Activated naive CD4-positive, alpha-beta T cell treated with anti-CD3 and anti-CD28 coated beads, Interleukin-2, amount 10 ng/mL, durations not matched to agents 7 days and 5 days (primary cell): ENCODE measurements at regions not wholly inside any gene's neighbourhood (a gene's known extent, or its start where the extent isn't known, plus 50 kb on each side); places are given as distances from the start of the nearest gene placed in this dataset.
"Not testable (repeated sequence)": the region's sequence is repeated elsewhere in the genome, so short reads cannot be mapped to it uniquely, and the experiment has no call there.

Source experiments
- CTCF ChIA-PET: fragments of 350-600 bp; sonication (Branson Sonifier 250); formaldehyde crosslinking; loops from one replicate; lab custom pipeline; 2021; ENCODE audit warnings: antibody characterized with exemption; lab: Charles Lee
- DNase-seq: peaks from one replicate; pipeline ENCODE4 v3.0.0-alpha.2; 2020
- H3K27ac Mint-ChIP-seq: one replicate; pipeline ENCODE4 v1.8.0; 2021; ENCODE audit warnings: mild to moderate bottlenecking, moderate library complexity, mixed read lengths
- H3K27me3 Mint-ChIP-seq: one replicate; pipeline ENCODE4 v1.8.0; 2021; ENCODE audit warnings: mild to moderate bottlenecking, mixed read lengths
- H3K36me3 Mint-ChIP-seq: one replicate; pipeline ENCODE4 v1.8.0; 2021; ENCODE audit warnings: mixed read lengths
- H3K4me1 Mint-ChIP-seq: one replicate; pipeline ENCODE4 v1.8.0; 2021; ENCODE audit warnings: mixed read lengths
- H3K4me3 Mint-ChIP-seq: one replicate; pipeline ENCODE4 v1.8.0; 2021; ENCODE audit warnings: mild to moderate bottlenecking, moderate library complexity, mixed read lengths
- H3K9me3 Mint-ChIP-seq: one replicate; pipeline ENCODE4 v1.8.0; 2021; ENCODE audit warnings: mixed read lengths

GRCh38 chr11:98358551-98358950 lies 662.2 kb upstream of the CNTN5 start:
- no peak for DNase-seq
- peaks cover 2% of the 10 kb centered on the region for H3K9me3 Mint-ChIP-seq
- CTCF ChIA-PET: no interaction called here
- no peaks in the 10 kb centered on the region for H3K36me3 Mint-ChIP-seq
- no peaks in the 10 kb centered on the region for H3K27me3 Mint-ChIP-seq
- H3K27ac Mint-ChIP-seq: no peak overlapping the region
- no peaks in the 10 kb centered on the region for H3K4me1 Mint-ChIP-seq
- no peak overlapping the region for H3K4me3 Mint-ChIP-seq

GRCh38 chr11:98365190-98365589 lies 655.6 kb upstream of the CNTN5 start:
- no peak overlapping the region for H3K27ac Mint-ChIP-seq
- peaks cover 2% of the 10 kb centered on the region for H3K9me3 Mint-ChIP-seq
- no peaks in the 10 kb centered on the region for H3K36me3 Mint-ChIP-seq
- CTCF ChIA-PET: no interaction called here
- H3K4me1 Mint-ChIP-seq: no peaks in the 10 kb centered on the region
- H3K27me3 Mint-ChIP-seq: no peaks in the 10 kb centered on the region
- DNase-seq: no peak
- no peak overlapping the region for H3K4me3 Mint-ChIP-seq

- Mint-ChIP-seq H3K27me3 (no peaks in the 10 kb centered on the region), H3K9me3 (peaks cover 2% of the 10 kb centered on the region), H3K36me3 (no peaks in the 10 kb centered on the region), H3K4me3 (no peak overlapping the region), H3K4me1 (no peaks in the 10 kb centered on the region), H3K27ac (no peak overlapping the region)
- DNase-seq: no peak
- CTCF ChIA-PET: no interaction called here
These were observed 654.8 kb upstream of the CNTN5 start for GRCh38 chr11:98365941-98366340.

- no peaks in the 10 kb centered on the region for H3K36me3 Mint-ChIP-seq
- no peak for DNase-seq
These were observed 630.4 kb upstream of the CNTN5 start for GRCh38 chr11:98390391-98390790.

GRCh38 chr11:98394500-98394899 lies 626.2 kb upstream of the CNTN5 start:
- H3K4me1 Mint-ChIP-seq, H3K27me3 Mint-ChIP-seq, DNase-seq, H3K27ac Mint-ChIP-seq, H3K4me3 Mint-ChIP-seq, H3K9me3 Mint-ChIP-seq, H3K36me3 Mint-ChIP-seq, CTCF ChIA-PET: not testable (repeated sequence)

More at GRCh38 chr11:98390391-98390790, 630.4 kb upstream of the CNTN5 start:
- no peak overlapping the region for H3K4me3 Mint-ChIP-seq
- H3K27me3 Mint-ChIP-seq: no peaks in the 10 kb centered on the region
- peaks cover 4% of the 10 kb centered on the region for H3K9me3 Mint-ChIP-seq
- no peak overlapping the region for H3K27ac Mint-ChIP-seq
- CTCF ChIA-PET: no interaction called here
- no peaks in the 10 kb centered on the region for H3K4me1 Mint-ChIP-seq

GRCh38 chr11:98398508-98398907 lies 622.2 kb upstream of the CNTN5 start:
- Mint-ChIP-seq H3K27ac (no peak overlapping the region), H3K4me3 (no peak overlapping the region), H3K4me1 (no peaks in the 10 kb centered on the region), H3K27me3 (no peaks in the 10 kb centered on the region), H3K9me3 (peaks cover 3% of the 10 kb centered on the region), H3K36me3 (no peaks in the 10 kb centered on the region)
- DNase-seq: no peak
- CTCF ChIA-PET: no interaction called here

GRCh38 chr11:98409069-98409468 lies 611.7 kb upstream of the CNTN5 start:
- Mint-ChIP-seq H3K9me3 (peaks cover 2% of the 10 kb centered on the region), H3K27ac (no peak overlapping the region), H3K27me3 (no peaks in the 10 kb centered on the region), H3K36me3 (no peaks in the 10 kb centered on the region), H3K4me1 (no peaks in the 10 kb centered on the region), H3K4me3 (no peak overlapping the region)
- CTCF ChIA-PET: no interaction called here
- no peak for DNase-seq

GRCh38 chr11:98411777-98412176 lies 609.0 kb upstream of the CNTN5 start:
- H3K36me3 Mint-ChIP-seq: no peaks in the 10 kb centered on the region
- H3K27ac Mint-ChIP-seq: no peak overlapping the region
- CTCF ChIA-PET: no interaction called here
- no peak for DNase-seq
- peaks cover 3% of the 10 kb centered on the region for H3K9me3 Mint-ChIP-seq
- no peaks in the 10 kb centered on the region for H3K27me3 Mint-ChIP-seq
- H3K4me3 Mint-ChIP-seq: no peak overlapping the region
- no peaks in the 10 kb centered on the region for H3K4me1 Mint-ChIP-seq

- Mint-ChIP-seq H3K4me3 (no peak overlapping the region), H3K27ac (no peak overlapping the region), H3K36me3 (no peaks in the 10 kb centered on the region), H3K4me1 (no peaks in the 10 kb centered on the region), H3K27me3 (no peaks in the 10 kb centered on the region), H3K9me3 (peaks cover 15% of the 10 kb centered on the region)
- CTCF ChIA-PET: no interaction called here
- DNase-seq: no peak
These were observed 603.4 kb upstream of the CNTN5 start for GRCh38 chr11:98417256-98417755.

- no peak for DNase-seq
- no peaks in the 10 kb centered on the region for H3K27me3 Mint-ChIP-seq
- CTCF ChIA-PET: no interaction called here
These were observed 596.8 kb upstream of the CNTN5 start for GRCh38 chr11:98423933-98424332.

GRCh38 chr11:98424773-98425172 lies 596.0 kb upstream of the CNTN5 start:
- DNase-seq, H3K36me3 Mint-ChIP-seq, CTCF ChIA-PET, H3K4me1 Mint-ChIP-seq, H3K27ac Mint-ChIP-seq, H3K4me3 Mint-ChIP-seq, H3K27me3 Mint-ChIP-seq: not testable (repeated sequence)
- H3K9me3 Mint-ChIP-seq: peaks cover 21% of the 10 kb centered on the region

More at GRCh38 chr11:98423933-98424332, 596.8 kb upstream of the CNTN5 start:
- Mint-ChIP-seq H3K9me3 (peaks cover 20% of the 10 kb centered on the region), H3K36me3 (no peaks in the 10 kb centered on the region), H3K4me1 (no peaks in the 10 kb centered on the region), H3K27ac (no peak overlapping the region), H3K4me3 (no peak overlapping the region)

- H3K27me3 Mint-ChIP-seq: no peaks in the 10 kb centered on the region
- DNase-seq: no peak
- H3K9me3 Mint-ChIP-seq: peaks cover 18% of the 10 kb centered on the region
- no peaks in the 10 kb centered on the region for H3K36me3 Mint-ChIP-seq
- H3K4me1 Mint-ChIP-seq: no peaks in the 10 kb centered on the region
- H3K27ac Mint-ChIP-seq: no peak overlapping the region
- CTCF ChIA-PET: no interaction called here
- no peak overlapping the region for H3K4me3 Mint-ChIP-seq
These were observed 589.0 kb upstream of the CNTN5 start for GRCh38 chr11:98431463-98432359.

GRCh38 chr11:98434296-98434695 lies 586.5 kb upstream of the CNTN5 start:
- Mint-ChIP-seq H3K9me3 (peaks cover 16% of the 10 kb centered on the region), H3K4me1 (no peaks in the 10 kb centered on the region), H3K27ac (no peak overlapping the region), H3K36me3 (no peaks in the 10 kb centered on the region), H3K4me3 (no peak overlapping the region), H3K27me3 (no peaks in the 10 kb centered on the region)
- CTCF ChIA-PET: no interaction called here
- no peak for DNase-seq

- Mint-ChIP-seq H3K9me3 (peaks cover 12% of the 10 kb centered on the region), H3K36me3 (no peaks in the 10 kb centered on the region), H3K4me3 (no peak overlapping the region), H3K27me3 (no peaks in the 10 kb centered on the region), H3K4me1 (no peaks in the 10 kb centered on the region), H3K27ac (no peak overlapping the region)
- CTCF ChIA-PET: no interaction called here
- no peak for DNase-seq
These were observed 567.4 kb upstream of the CNTN5 start for GRCh38 chr11:98453378-98453777.
